ENCODE measurements at regions not wholly inside any gene's neighbourhood (a gene's known extent, or its start where the extent isn't known, plus 50 kb on each side); places are given as distances from the start of the nearest gene placed in this dataset.

DNA sequence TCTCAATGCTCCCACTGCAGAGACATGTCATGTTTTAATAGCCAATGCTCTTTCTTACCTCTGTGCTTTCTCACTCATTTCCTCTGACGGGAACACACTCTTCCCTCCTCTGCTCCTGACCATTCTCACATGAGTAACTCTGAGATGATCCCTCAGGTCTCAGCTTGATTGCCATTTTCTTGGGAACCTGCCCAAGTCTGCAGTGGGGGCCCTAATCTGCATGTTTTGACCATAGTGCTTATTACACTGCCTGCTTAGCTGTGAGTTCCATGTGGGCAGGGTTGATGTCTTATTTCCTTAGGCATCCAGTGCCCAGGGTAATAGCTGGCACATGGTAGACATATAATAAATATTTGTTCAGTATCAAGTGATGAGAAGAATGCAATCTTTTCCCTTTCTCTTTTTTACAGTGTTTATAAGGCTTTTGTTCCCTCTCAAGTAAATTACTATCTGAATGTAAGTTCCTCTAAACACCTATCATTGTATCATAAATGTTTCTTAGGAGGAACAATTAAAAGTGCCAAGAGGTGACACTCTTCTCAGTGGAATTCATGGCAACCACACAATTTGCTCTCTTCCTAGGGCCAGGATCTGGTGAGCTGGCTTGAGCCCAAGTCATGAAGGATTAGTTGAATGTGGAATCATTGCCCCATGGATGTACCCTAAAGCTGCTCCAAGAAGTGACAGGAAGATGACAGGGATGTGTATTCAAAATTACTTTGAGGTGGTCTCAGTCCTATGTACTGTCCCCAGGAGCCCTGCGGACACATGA, 485.4 kb upstream of the USP24 start:
- no peak for DNase-seq (ENCODE audit: low read depth)
- TF ChIP-seq, protein P1, sequence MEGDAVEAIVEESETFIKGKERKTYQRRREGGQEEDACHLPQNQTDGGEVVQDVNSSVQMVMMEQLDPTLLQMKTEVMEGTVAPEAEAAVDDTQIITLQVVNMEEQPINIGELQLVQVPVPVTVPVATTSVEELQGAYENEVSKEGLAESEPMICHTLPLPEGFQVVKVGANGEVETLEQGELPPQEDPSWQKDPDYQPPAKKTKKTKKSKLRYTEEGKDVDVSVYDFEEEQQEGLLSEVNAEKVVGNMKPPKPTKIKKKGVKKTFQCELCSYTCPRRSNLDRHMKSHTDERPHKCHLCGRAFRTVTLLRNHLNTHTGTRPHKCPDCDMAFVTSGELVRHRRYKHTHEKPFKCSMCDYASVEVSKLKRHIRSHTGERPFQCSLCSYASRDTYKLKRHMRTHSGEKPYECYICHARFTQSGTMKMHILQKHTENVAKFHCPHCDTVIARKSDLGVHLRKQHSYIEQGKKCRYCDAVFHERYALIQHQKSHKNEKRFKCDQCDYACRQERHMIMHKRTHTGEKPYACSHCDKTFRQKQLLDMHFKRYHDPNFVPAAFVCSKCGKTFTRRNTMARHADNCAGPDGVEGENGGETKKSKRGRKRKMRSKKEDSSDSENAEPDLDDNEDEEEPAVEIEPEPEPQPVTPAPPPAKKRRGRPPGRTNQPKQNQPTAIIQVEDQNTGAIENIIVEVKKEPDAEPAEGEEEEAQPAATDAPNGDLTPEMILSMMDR (IDR thresholded peaks at IDR 0.05; ENCODE audit: low read depth, low read length, missing control alignments), result no peak

DNA sequence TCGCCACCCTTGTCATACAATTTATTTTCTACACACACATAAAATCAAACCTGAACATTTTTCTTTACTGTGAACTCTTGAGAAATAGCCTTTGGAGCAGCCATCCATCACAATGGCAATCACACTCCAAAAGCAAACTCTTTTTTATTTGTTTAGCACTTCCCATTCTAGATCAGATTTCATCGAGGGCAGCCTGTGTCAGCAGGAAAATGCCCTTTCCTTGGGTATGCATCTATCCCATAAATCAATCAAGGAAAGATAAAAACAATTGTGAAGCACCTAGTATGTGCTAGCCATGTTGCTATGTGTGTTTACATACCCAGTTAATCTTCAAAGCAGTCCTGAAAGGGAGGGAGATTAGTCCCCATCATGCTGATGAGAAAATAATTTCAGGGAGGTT, 484.1 kb upstream of the USP24 start:
- DNase-seq (ENCODE audit: low read depth), result no peak
- TF ChIP-seq, protein P1 (IDR thresholded peaks at IDR 0.05; ENCODE audit: low read depth, low read length, missing control alignments), result no peak

More for the DNA sequence above, 485.4 kb upstream of the USP24 start:
- H3K4me3 ChIP-seq (ENCODE audit: low read depth, low read length), result no peak overlapping the region

DNA sequence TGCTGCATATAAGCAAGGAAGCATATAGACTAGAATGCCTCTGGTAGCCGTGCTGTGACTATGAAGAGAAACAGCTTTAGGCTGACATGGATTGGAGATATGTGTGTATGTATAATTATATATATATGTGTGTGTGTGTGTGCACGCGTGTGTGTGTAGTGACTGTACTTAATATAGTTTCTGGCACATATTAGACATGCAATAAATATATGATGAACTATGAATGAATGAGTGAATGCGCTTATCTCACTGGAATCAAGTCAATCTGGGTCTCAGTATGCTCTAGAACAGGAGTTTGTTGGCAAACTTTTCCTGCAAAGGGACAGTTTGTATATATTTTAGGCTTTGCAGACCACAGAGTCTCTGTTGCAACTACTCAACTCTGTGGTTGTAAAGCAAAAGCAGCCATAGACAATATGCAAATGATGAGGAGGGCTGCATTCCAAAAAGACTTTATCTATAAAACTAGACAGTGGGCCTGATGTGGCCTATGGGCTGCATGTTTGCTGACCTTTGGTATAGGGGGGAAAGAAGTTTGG, 482.9 kb upstream of the USP24 start:
- H3K4me3 ChIP-seq (ENCODE audit: low read depth, low read length), result no peak overlapping the region
- DNase-seq (ENCODE audit: low read depth), result no peak
- TF ChIP-seq, protein P1 (IDR thresholded peaks at IDR 0.05; ENCODE audit: low read depth, low read length, missing control alignments), result no peak

More for the DNA sequence above, 484.1 kb upstream of the USP24 start:
- no peak overlapping the region for H3K4me3 ChIP-seq (ENCODE audit: low read depth, low read length)

DNA sequence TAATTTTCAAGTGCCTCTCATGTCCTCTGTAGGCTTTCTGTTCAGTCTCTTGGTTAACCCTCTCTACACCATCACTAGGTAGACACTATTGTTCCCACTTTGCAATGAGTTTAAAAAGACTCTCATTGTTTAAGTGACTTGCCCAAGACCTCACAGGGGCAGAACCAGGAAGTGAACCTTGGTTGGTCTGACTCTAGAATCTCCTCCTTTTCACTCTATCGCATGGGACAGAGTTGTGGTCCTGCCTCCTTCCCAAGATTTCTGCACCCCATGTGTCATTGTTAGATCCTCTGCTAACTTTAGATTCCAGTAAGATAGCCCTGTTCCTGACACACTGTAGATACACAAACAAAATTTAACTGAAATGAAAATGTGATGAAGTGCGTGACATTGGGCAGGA, 481.7 kb upstream of the USP24 start:
- no peak for DNase-seq (ENCODE audit: low read depth)
- TF ChIP-seq, protein P1 (IDR thresholded peaks at IDR 0.05; ENCODE audit: low read depth, low read length, missing control alignments), result no peak
- H3K4me3 ChIP-seq (ENCODE audit: low read depth, low read length), result no peak overlapping the region

DNA sequence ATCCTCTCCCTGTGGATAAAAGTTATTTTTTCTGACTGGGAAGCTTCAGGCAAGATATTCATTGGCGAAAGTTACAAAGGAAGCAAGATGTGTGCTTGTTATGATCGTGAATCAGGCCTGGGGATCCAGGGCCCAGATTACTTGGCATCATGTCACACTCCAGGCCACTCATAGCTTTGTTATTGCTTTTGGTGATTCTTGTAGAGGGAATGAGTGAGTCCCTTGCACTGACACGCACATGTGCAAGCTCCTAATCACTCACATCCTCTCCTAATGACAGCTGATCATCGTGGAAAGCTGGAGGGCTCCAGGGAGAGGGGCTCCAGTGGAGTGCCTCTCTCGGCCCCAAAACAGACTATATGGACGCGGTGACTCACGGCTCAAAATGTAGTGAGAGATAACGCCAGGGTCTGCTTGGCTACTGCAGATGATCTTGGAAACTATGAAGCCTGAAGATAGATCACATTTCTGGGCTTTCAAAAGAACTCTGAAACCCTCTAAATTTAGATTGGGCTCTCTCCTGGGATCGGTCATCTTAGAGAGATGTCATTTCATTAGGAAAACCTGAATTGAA, 481.1 kb upstream of the USP24 start:
- DNase-seq (ENCODE audit: low read depth), result no peak
- no peak overlapping the region for H3K4me3 ChIP-seq (ENCODE audit: low read depth, low read length)
- TF ChIP-seq, protein P1 (IDR thresholded peaks at IDR 0.05; ENCODE audit: low read depth, low read length, missing control alignments), result no peak

DNA sequence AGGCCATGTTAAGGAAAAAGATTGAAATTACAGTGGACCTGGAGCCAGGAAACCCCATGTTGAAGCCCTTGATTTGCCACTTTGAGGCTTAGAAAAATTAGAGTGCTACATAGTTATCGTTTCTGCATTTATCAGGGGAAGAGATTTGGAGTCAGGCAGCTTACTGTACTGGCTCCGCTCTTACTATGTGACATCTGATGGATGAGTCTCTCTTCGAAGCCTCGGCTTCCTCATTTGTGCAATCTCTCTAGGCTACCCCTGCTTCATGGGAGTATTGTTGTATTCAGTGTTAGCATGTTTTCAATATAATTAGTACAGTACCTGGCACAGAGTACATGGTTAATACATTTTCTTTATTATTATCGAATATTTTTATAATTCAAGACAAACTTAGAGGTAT, 480.4 kb upstream of the USP24 start:
- DNase-seq (ENCODE audit: low read depth), result no peak

More for the DNA sequence above, 480.4 kb upstream of the USP24 start:
- TF ChIP-seq, protein P1 (IDR thresholded peaks at IDR 0.05; ENCODE audit: low read depth, low read length, missing control alignments), result no peak
- H3K4me3 ChIP-seq (ENCODE audit: low read depth, low read length), result no peak overlapping the region

Data from GM12864 (cell line).